CD14-positive monocyte (primary cell): ENCODE measurements at regions not wholly inside any gene's neighbourhood (a gene's known extent, or its start where the extent isn't known, plus 50 kb on each side); places are given as distances from the start of the nearest gene placed in this dataset.

ENCODE experiments used
- DNase-seq, 3 donors: peaks; one replicate each; pipeline ENCODE4 v3.0.0-alpha.2; 2011 to 2022
- H2AFZ ChIP-seq: 2 replicates; pipeline ENCODE4 v1.6.0; 2012; ENCODE audit warnings: mild to moderate bottlenecking, low read depth, low read length, inconsistent platforms; ENCODE audit not compliant: insufficient read depth, poor library complexity, severe bottlenecking
- H3K27ac ChIP-seq, 2 donors: 1 replicate in 1 of 2; 2 replicates in 1 of 2; pipeline ENCODE4 v1.5.1; 2012 to 2013; ENCODE audit warnings: low read length in 2 of 2, control low read depth in 1 of 2, inconsistent platforms in 1 of 2, low read depth in 1 of 2, mild to moderate bottlenecking in 1 of 2
- H3K27me3 ChIP-seq, 2 donors: one replicate each; pipeline versions ENCODE4 v1.6.0 to v1.6.1; 2011 to 2013; ENCODE audit warnings: low read length in 2 of 2; ENCODE audit not compliant: control insufficient read depth in 2 of 2, insufficient read depth in 2 of 2
- H3K36me3 ChIP-seq, 2 donors: replicated peaks in 1 of 2; 1 replicate in 1 of 2; 2 replicates in 1 of 2; pipeline versions ENCODE4 v1.5.1 to v1.6.1; 2012 to 2013; ENCODE audit warnings: low read length in 2 of 2, control low read depth in 1 of 2, inconsistent platforms in 1 of 2, mild to moderate bottlenecking in 1 of 2; ENCODE audit not compliant: insufficient read depth in 2 of 2, control insufficient read depth in 1 of 2
- H3K4me1 ChIP-seq, 2 donors: 1 replicate in 1 of 2; 2 replicates in 1 of 2; pipeline versions ENCODE4 v1.5.1 to v1.6.1; 2012 to 2013; ENCODE audit warnings: low read length in 2 of 2, control low read depth in 1 of 2, inconsistent platforms in 1 of 2, mild to moderate bottlenecking in 1 of 2, moderate library complexity in 1 of 2; ENCODE audit not compliant: insufficient read depth in 2 of 2, control insufficient read depth in 1 of 2
- H3K4me2 ChIP-seq: replicated peaks from 2 replicates; pipeline ENCODE3; 2012; ENCODE audit warnings: low read length, moderate library complexity, mild to moderate bottlenecking; ENCODE audit not compliant: poor library complexity, severe bottlenecking; ENCODE audit errors: extremely low read depth
- H3K4me3 ChIP-seq, 3 experiments: fragments of 200-600 bp in 1 of 3; sonication (generic) in 1 of 3; replicated peaks in 1 of 3; 1 replicate in 2 of 3; 2 replicates in 1 of 3; pipeline ENCODE4 v1.5.1; 2011 to 2013; ENCODE audit warnings: low read length in 3 of 3, mild to moderate bottlenecking in 3 of 3, control low read depth in 2 of 3, low read depth in 2 of 3, inconsistent platforms in 1 of 3, moderate library complexity in 1 of 3
- H3K79me2 ChIP-seq: 2 replicates; pipeline ENCODE4 v1.6.0; 2012; ENCODE audit warnings: mild to moderate bottlenecking, control low read depth, inconsistent platforms, low read length, moderate library complexity; ENCODE audit not compliant: insufficient read depth
- H3K9ac ChIP-seq: 2 replicates; pipeline ENCODE4 v1.6.0; 2017; ENCODE audit warnings: low read length, mild to moderate bottlenecking; ENCODE audit not compliant: insufficient read depth, poor library complexity, severe bottlenecking
- H3K9me3 ChIP-seq, 2 donors: replicated peaks in 1 of 2; 1 replicate in 1 of 2; 2 replicates in 1 of 2; pipeline versions ENCODE4 v1.5.1 to v1.6.1; 2012 to 2013; ENCODE audit warnings: low read length in 2 of 2, control low read depth in 1 of 2; ENCODE audit not compliant: control insufficient read depth in 1 of 2, insufficient read depth in 1 of 2
- H4K20me1 ChIP-seq: 2 replicates; pipeline ENCODE4 v1.6.0; 2012; ENCODE audit warnings: mild to moderate bottlenecking, low read length, control low read depth, moderate library complexity; ENCODE audit not compliant: insufficient read depth
- H3K27ac Mint-ChIP-seq, 7 donors: one replicate each; pipeline ENCODE4 v1.8.0; 2020; ENCODE audit warnings: mild to moderate bottlenecking in 7 of 7, mixed read lengths in 7 of 7, moderate library complexity in 6 of 7, inconsistent platforms in 2 of 7
- H3K27me3 Mint-ChIP-seq, 3 donors: one replicate each; pipeline ENCODE4 v1.8.0; 2021 to 2022; ENCODE audit warnings: low read depth in 3 of 3, mild to moderate bottlenecking in 3 of 3, mixed read lengths in 3 of 3, moderate library complexity in 3 of 3, inconsistent platforms in 1 of 3
- H3K36me3 Mint-ChIP-seq, 2 donors: one replicate each; pipeline ENCODE4 v1.8.0; 2020; ENCODE audit warnings: mixed read lengths in 2 of 2, inconsistent platforms in 1 of 2, mild to moderate bottlenecking in 1 of 2
- H3K4me1 Mint-ChIP-seq: one replicate; pipeline ENCODE4 v1.8.0; 2020; ENCODE audit warnings: mild to moderate bottlenecking, mixed read lengths
- H3K4me3 Mint-ChIP-seq, 2 donors: one replicate each; pipeline ENCODE4 v1.8.0; 2020; ENCODE audit warnings: mild to moderate bottlenecking in 2 of 2, mixed read lengths in 2 of 2, moderate library complexity in 1 of 2
- H3K9me3 Mint-ChIP-seq, 7 donors: one replicate each; pipeline ENCODE4 v1.8.0; 2020 to 2022; ENCODE audit warnings: mixed read lengths in 7 of 7, mild to moderate bottlenecking in 6 of 7, moderate library complexity in 6 of 7, inconsistent platforms in 2 of 7
- CTCF ChIP-seq: fragments of 200-600 bp; IDR thresholded peaks from one replicate; pipeline ENCODE4 v1.8.0; 2022; ENCODE audit warnings: antibody characterized with exemption, mild to moderate bottlenecking
- WGBS: methylation state at CpG from one replicate; pipeline ENCODE4 v1.1.5; 2013; ENCODE audit warnings: missing lambda C conversion rate; ENCODE audit not compliant: insufficient coverage; 5-methylcytosine and 5-hydroxymethylcytosine counted together
- intact Hi-C, 2 donors: fragments of 100-400 bp; cut with micrococcal nuclease; formaldehyde crosslinking; loops; one replicate each; pipeline versions ENCODE4 v1.15.0 to v1.15.1; 2023

GRCh38 chr5:72687288-72687687 lies 129.2 kb upstream of the TNPO1 start:
- H3K4me3 ChIP-seq = no peak overlapping the region
- Mint-ChIP-seq H3K27me3 (peaks cover 0 to 11% (median 1%) of the 10 kb centered on the region in 3 donors), H3K27ac (no peak overlapping the region), H3K4me3 (peak overlapping the region in 1 of 2 donors; percentile 23), H3K9me3 (peaks cover 7 to 12% (median 9%) of the 10 kb centered on the region in 7 donors), H3K36me3 (no peaks in the 10 kb centered on the region), H3K4me1 (no peaks in the 10 kb centered on the region)
- no peak overlapping the region for H3K9ac ChIP-seq
- H3K4me2 ChIP-seq = no peak overlapping the region
- intact Hi-C loops = no loop called here
- H3K27ac ChIP-seq = no peak overlapping the region
- no peak overlapping the region for H2AFZ ChIP-seq
- H3K36me3 ChIP-seq = no peaks in the 10 kb centered on the region
- DNase-seq = no peak
- H3K4me1 ChIP-seq = no peaks in the 10 kb centered on the region
- H3K9me3 ChIP-seq = peaks cover 6% of the 10 kb centered on the region in 2 donors
- TF ChIP-seq CTCF = no peak
- 91% methylated on average over 1 of the region's 1 CpG for WGBS
- no peaks in the 10 kb centered on the region for H4K20me1 ChIP-seq
- no peaks in the 10 kb centered on the region for H3K79me2 ChIP-seq
- H3K27me3 ChIP-seq = peaks cover 2 to 3% of the 10 kb centered on the region in 2 donors

GRCh38 chr5:72682561-72682960 lies 133.9 kb upstream of the TNPO1 start:
- no peaks in the 10 kb centered on the region for H3K27me3 ChIP-seq
- H3K9ac ChIP-seq = no peak overlapping the region
- no peak overlapping the region for H3K4me3 ChIP-seq
- peaks cover 17 to 23% of the 10 kb centered on the region in 2 donors for H3K9me3 ChIP-seq
- H2AFZ ChIP-seq = no peak overlapping the region
- H3K27ac ChIP-seq = no peak overlapping the region
- no CpG with 5 or more reads among the region's 2 CpGs for WGBS
- no peak for DNase-seq
- Mint-ChIP-seq H3K27me3 (peaks cover 0 to 15% (median 5%) of the 10 kb centered on the region in 3 donors), H3K27ac (no peak overlapping the region), H3K4me1 (no peaks in the 10 kb centered on the region), H3K9me3 (peaks cover 14 to 24% (median 17%) of the 10 kb centered on the region in 7 donors), H3K36me3 (no peaks in the 10 kb centered on the region), H3K4me3 (no peak overlapping the region)
- intact Hi-C loops = no loop called here
- no peaks in the 10 kb centered on the region for H3K36me3 ChIP-seq
- no peaks in the 10 kb centered on the region for H4K20me1 ChIP-seq
- no peak overlapping the region for H3K4me2 ChIP-seq
- TF ChIP-seq CTCF = no peak
- no peaks in the 10 kb centered on the region for H3K4me1 ChIP-seq
- no peaks in the 10 kb centered on the region for H3K79me2 ChIP-seq
